CD4-positive, alpha-beta T cell (primary cell): ENCODE measurements at regions not wholly inside any gene's neighbourhood (a gene's known extent, or its start where the extent isn't known, plus 50 kb on each side); places are given as distances from the start of the nearest gene placed in this dataset.

ENCODE experiments used
- ATAC-seq: fragments of 200-7000 bp; cut with Tn5 transposase; one replicate; pipeline ENCODE4 v1.10.0; 2022; ENCODE audit warnings: mild to moderate bottlenecking; ENCODE audit not compliant: poor library complexity
- CTCF ChIA-PET: fragments of 350-600 bp; sonication (Branson Sonifier 250); formaldehyde crosslinking; loops from one replicate; lab custom pipeline; 2021; ENCODE audit warnings: antibody characterized with exemption, inconsistent platforms; lab: Charles Lee
- POLR2A ChIA-PET: fragments of 350-600 bp; sonication (Branson Sonifier 250); formaldehyde crosslinking; loops from one replicate; lab custom pipeline; 2021; ENCODE audit warnings: antibody characterized with exemption, inconsistent platforms; lab: Charles Lee
- DNase-seq, 14 experiments: peaks; one replicate each; pipeline ENCODE4 v3.0.0-alpha.2; 2013 to 2020; ENCODE audit warnings: mixed read lengths in 2 of 14
- H3K27ac ChIP-seq, 2 donors: one replicate each; pipeline versions ENCODE4 v1.5.1 to v1.7.0; 2013; ENCODE audit warnings: low read length in 2 of 2, low read depth in 1 of 2, mild to moderate bottlenecking in 1 of 2
- H3K27me3 ChIP-seq, 2 experiments: 1 replicate in 1 of 2; 2 replicates in 1 of 2; pipeline versions ENCODE4 v1.6.1 to v1.7.0; 2013; ENCODE audit warnings: low read length in 2 of 2, control low read depth in 1 of 2, mild to moderate bottlenecking in 1 of 2, moderate library complexity in 1 of 2; ENCODE audit not compliant: insufficient read depth in 2 of 2, control insufficient read depth in 1 of 2
- H3K36me3 ChIP-seq: one replicate; pipeline ENCODE4 v1.6.1; 2013; ENCODE audit warnings: low read length, control low read depth; ENCODE audit not compliant: insufficient read depth
- H3K4me1 ChIP-seq: one replicate; pipeline ENCODE4 v1.6.1; 2013; ENCODE audit warnings: low read length, control low read depth; ENCODE audit not compliant: insufficient read depth
- H3K4me3 ChIP-seq: one replicate; pipeline ENCODE4 v1.5.1; 2013; ENCODE audit warnings: mild to moderate bottlenecking, low read length, moderate library complexity
- H3K9me3 ChIP-seq, 2 experiments: 1 replicate in 1 of 2; 2 replicates in 1 of 2; pipeline versions ENCODE4 v1.6.1 to v1.7.0; 2013; ENCODE audit warnings: low read length in 2 of 2, mild to moderate bottlenecking in 2 of 2, control low read depth in 1 of 2, moderate library complexity in 1 of 2; ENCODE audit not compliant: control insufficient read depth in 1 of 2, insufficient read depth in 1 of 2
- H3K27ac Mint-ChIP-seq: one replicate; pipeline ENCODE4 v1.8.0; 2020; ENCODE audit warnings: mixed read lengths
- H3K27me3 Mint-ChIP-seq: one replicate; pipeline ENCODE4 v1.8.0; 2021; ENCODE audit warnings: mixed read lengths
- H3K36me3 Mint-ChIP-seq: one replicate; pipeline ENCODE4 v1.8.0; 2021; ENCODE audit warnings: low read depth, mixed read lengths
- H3K4me1 Mint-ChIP-seq: one replicate; pipeline ENCODE4 v1.8.0; 2021; ENCODE audit warnings: low read depth, mixed read lengths
- H3K4me3 Mint-ChIP-seq: one replicate; pipeline ENCODE4 v1.8.0; 2020; ENCODE audit warnings: mild to moderate bottlenecking, mixed read lengths
- H3K9me3 Mint-ChIP-seq: one replicate; pipeline ENCODE4 v1.8.0; 2020; ENCODE audit warnings: mixed read lengths
- CTCF ChIP-seq: fragments of 200-600 bp; IDR thresholded peaks from one replicate; pipeline ENCODE4 v1.8.0; 2022; ENCODE audit warnings: antibody characterized with exemption, mild to moderate bottlenecking
- intact Hi-C, 2 experiments: fragments of 100-400 bp; cut with DNase I in 1 of 2; cut with micrococcal nuclease in 1 of 2; formaldehyde crosslinking; loops; one replicate each; pipeline versions ENCODE4 v1.15.1 to v1.9.0; 2023 to 2025; cut with DNase I, micrococcal nuclease

GRCh38 chr3:124658270-124658669, 72.0 kb upstream of the UMPS start:
- DNase-seq (no peak), ATAC-seq (no peak)
- ChIA-PET CTCF (no interaction called here), POLR2A (no interaction called here)
- TF ChIP-seq CTCF, result no peak
- H3K9me3 Mint-ChIP-seq, result no peaks in the 10 kb centered on the region
- H3K36me3 ChIP-seq, result no peaks in the 10 kb centered on the region
- intact Hi-C loops, result no loop called here
- no peak overlapping the region for H3K4me3 ChIP-seq
- no peaks in the 10 kb centered on the region for H3K4me1 Mint-ChIP-seq
- no peak overlapping the region for H3K27ac ChIP-seq
- H3K9me3 ChIP-seq, result no peaks in the 10 kb centered on the region
- no peaks in the 10 kb centered on the region for H3K36me3 Mint-ChIP-seq
- H3K27ac Mint-ChIP-seq, result no peak overlapping the region
- no peak overlapping the region for H3K4me3 Mint-ChIP-seq
- no peaks in the 10 kb centered on the region for H3K4me1 ChIP-seq
- no peaks in the 10 kb centered on the region for H3K27me3 ChIP-seq
- peaks cover 4% of the 10 kb centered on the region for H3K27me3 Mint-ChIP-seq

DNA sequence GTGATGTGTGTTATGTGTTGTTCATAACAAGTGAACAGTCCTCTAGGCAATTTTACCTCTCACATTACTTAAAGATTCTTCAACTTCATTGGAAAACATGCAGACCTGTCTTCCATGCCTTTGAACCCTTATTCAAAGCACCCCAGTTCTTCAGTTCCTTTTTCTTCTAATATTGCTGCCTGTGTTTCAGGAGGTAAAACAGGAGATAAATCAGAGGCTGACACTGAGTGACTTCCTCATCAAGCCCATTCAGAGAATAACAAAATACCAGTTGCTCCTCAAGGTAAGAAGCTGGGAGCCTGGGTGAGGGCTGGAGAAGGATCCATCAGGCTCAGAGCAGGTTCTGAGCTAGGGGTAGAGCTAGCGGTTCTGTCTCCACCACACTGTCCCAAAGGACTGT, 71.1 kb upstream of the UMPS start:
- Histone ChIP-seq H3K9me3 (no peaks in the 10 kb centered on the region), H3K36me3 (no peaks in the 10 kb centered on the region), H3K27ac (no peak overlapping the region), H3K27me3 (no peaks in the 10 kb centered on the region), H3K4me1 (no peaks in the 10 kb centered on the region), H3K4me3 (no peak overlapping the region)
- no peaks in the 10 kb centered on the region for H3K9me3 Mint-ChIP-seq
- peaks cover 4% of the 10 kb centered on the region for H3K27me3 Mint-ChIP-seq
- DNase-seq (no peak), ATAC-seq (no peak)
- no peaks in the 10 kb centered on the region for H3K36me3 Mint-ChIP-seq
- no peaks in the 10 kb centered on the region for H3K4me1 Mint-ChIP-seq
- no peak for TF ChIP-seq CTCF
- ChIA-PET POLR2A (no interaction called here), CTCF (no interaction called here)
- no peak overlapping the region for H3K27ac Mint-ChIP-seq
- no peak overlapping the region for H3K4me3 Mint-ChIP-seq
- intact Hi-C loops, result no loop called here

DNA sequence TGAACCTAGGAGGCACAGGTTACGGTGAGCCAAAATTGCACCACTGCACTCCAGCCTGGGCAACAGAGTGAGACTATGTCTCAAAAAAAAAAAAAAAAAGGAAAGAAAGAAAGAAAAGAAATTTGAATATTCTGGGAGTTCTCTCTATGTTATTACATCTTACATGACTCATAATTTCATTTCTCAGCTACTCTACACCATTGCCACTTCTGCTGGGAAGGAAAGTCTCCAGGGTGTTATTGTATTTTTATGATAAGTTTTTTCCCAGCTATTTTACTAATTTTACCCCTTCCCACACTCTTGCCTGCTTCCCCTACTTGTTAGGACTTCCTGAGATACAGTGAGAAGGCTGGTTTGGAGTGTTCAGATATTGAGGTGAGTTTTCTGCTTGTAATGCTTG, 69.7 kb upstream of the UMPS start:
- CTCF ChIA-PET, result no interaction called here

More for the DNA sequence above, 69.7 kb upstream of the UMPS start:
- POLR2A ChIA-PET, result no interaction called here
- no peaks in the 10 kb centered on the region for H3K9me3 Mint-ChIP-seq
- no peak overlapping the region for H3K4me3 ChIP-seq
- H3K27ac ChIP-seq, result no peak overlapping the region
- H3K36me3 ChIP-seq, result no peaks in the 10 kb centered on the region
- DNase-seq (no peak), ATAC-seq (no peak)
- peaks cover 4% of the 10 kb centered on the region for H3K27me3 Mint-ChIP-seq
- H3K4me3 Mint-ChIP-seq, result no peak overlapping the region
- no peaks in the 10 kb centered on the region for H3K27me3 ChIP-seq
- no peaks in the 10 kb centered on the region for H3K4me1 Mint-ChIP-seq
- no peaks in the 10 kb centered on the region for H3K4me1 ChIP-seq
- no peaks in the 10 kb centered on the region for H3K36me3 Mint-ChIP-seq
- intact Hi-C loops, result no loop called here
- H3K9me3 ChIP-seq, result no peaks in the 10 kb centered on the region
- H3K27ac Mint-ChIP-seq, result no peak overlapping the region
- no peak for TF ChIP-seq CTCF
